ENCODE measurements at regions not wholly inside any gene's neighbourhood (a gene's known extent, or its start where the extent isn't known, plus 50 kb on each side); places are given as distances from the start of the nearest gene placed in this dataset.

DNA sequence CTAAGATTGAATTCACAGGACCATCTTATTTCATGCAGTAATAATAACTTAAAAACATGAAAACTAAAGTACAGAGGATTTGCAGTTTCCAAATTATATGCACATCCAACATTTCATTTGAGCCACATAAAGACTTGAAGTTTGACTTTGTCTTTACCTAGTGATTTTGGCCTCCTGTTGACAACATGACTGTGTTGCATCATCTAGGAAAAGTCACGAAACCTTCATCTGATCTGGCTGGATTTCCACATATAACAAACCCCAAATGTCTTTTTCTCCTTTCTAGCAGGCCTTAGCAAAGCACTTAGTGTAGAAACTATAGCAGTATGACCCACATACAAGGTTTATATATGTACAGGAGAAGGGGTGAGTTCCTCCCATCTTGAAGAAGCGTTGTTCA is 406.5 kb upstream of the CDH5 start:
- TF ChIP-seq RAD21 (IDR thresholded peaks at IDR 0.05; ENCODE audit: low read depth): no peak
- no peak for TF ChIP-seq EGR1 (IDR thresholded peaks at IDR 0.05)
- TF ChIP-seq CEBPB (IDR thresholded peaks at IDR 0.05): no peak
- TF ChIP-seq EP300 (IDR thresholded peaks at IDR 0.05; ENCODE audit: borderline replicate concordance): no peak
- TF ChIP-seq, protein P1, sequence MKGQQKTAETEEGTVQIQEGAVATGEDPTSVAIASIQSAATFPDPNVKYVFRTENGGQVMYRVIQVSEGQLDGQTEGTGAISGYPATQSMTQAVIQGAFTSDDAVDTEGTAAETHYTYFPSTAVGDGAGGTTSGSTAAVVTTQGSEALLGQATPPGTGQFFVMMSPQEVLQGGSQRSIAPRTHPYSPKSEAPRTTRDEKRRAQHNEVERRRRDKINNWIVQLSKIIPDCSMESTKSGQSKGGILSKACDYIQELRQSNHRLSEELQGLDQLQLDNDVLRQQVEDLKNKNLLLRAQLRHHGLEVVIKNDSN (IDR thresholded peaks at IDR 0.05): no peak
- TF ChIP-seq TEAD4 (IDR thresholded peaks at IDR 0.05): no peak
- TF ChIP-seq NFIC (IDR thresholded peaks at IDR 0.05): no peak
- TF ChIP-seq TAF1 (IDR thresholded peaks at IDR 0.05; ENCODE audit: low read depth): no peak
- no peak for TF ChIP-seq TCF12 (IDR thresholded peaks at IDR 0.05; ENCODE audit: low read depth)

Measured in Ishikawa (cell line).